RWPE1 (cell line): ENCODE measurements at regions not wholly inside any gene's neighbourhood (a gene's known extent, or its start where the extent isn't known, plus 50 kb on each side); places are given as distances from the start of the nearest gene placed in this dataset.
"Not testable (repeated sequence)": the region's sequence is repeated elsewhere in the genome, so short reads cannot be mapped to it uniquely, and the experiment has no call there.

ENCODE experiments used
- CTCF ChIA-PET: fragments of 350-600 bp; sonication (Branson Sonifier 250); formaldehyde crosslinking; extraction: SDS; loops from one replicate; lab custom pipeline; 2021; lab: Yijun Ruan, JAX
- POLR2A ChIA-PET: fragments of 400-600 bp; formaldehyde crosslinking; extraction: SDS; loops from one replicate; lab custom pipeline; 2020; ENCODE audit warnings: antibody characterized with exemption; ENCODE audit not compliant: low non-redundant PET; lab: Yijun Ruan, JAX
- DNase-seq: peaks from one replicate; pipeline ENCODE4 v3.0.0; 2012; ENCODE audit warnings: low spot score
- H3K27ac ChIP-seq: fragments of 450-650 bp; 2 replicates; pipeline ENCODE4 v1.5.1; 2017
- TF ChIP-seq, protein P1 (sequence below): fragments of 450-650 bp; conservative IDR thresholded peaks from 2 replicates; pipeline ENCODE4 v1.5.1; 2017; ENCODE audit warnings: low read depth, mild to moderate bottlenecking

DNA sequence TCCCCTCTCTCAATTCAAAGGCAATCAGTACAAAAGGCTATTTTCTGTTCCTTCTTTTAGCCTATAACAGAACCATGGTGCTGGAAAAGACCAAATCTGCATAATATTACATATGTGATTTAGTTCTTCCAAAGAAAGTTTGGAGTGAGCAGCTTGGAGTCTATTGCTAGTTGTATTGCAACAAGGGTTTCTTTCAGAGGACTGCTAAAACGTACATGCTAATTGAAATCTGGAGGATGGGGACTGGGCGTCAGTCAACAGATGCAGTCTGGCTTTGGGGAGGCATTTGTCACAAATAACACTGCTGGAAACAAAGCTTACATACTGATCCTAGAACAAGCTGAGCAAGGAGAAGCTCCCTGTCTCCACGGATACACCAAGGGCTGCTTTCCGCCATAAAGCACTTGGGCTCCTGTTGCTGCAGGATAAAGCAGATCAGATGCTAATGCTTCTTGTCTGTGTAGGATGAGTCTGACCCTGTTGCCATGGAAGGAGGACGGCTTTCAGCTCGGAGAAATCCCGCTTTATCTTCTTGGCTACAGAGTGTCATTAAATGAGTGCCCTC is 883.5 kb downstream of the SORCS1 start:
- ChIA-PET CTCF (no interaction called here), POLR2A (no interaction called here)
- no peak overlapping the region for H3K27ac ChIP-seq
- TF ChIP-seq, protein P1, sequence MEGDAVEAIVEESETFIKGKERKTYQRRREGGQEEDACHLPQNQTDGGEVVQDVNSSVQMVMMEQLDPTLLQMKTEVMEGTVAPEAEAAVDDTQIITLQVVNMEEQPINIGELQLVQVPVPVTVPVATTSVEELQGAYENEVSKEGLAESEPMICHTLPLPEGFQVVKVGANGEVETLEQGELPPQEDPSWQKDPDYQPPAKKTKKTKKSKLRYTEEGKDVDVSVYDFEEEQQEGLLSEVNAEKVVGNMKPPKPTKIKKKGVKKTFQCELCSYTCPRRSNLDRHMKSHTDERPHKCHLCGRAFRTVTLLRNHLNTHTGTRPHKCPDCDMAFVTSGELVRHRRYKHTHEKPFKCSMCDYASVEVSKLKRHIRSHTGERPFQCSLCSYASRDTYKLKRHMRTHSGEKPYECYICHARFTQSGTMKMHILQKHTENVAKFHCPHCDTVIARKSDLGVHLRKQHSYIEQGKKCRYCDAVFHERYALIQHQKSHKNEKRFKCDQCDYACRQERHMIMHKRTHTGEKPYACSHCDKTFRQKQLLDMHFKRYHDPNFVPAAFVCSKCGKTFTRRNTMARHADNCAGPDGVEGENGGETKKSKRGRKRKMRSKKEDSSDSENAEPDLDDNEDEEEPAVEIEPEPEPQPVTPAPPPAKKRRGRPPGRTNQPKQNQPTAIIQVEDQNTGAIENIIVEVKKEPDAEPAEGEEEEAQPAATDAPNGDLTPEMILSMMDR = no peak
- DNase-seq = no peak

- no peak overlapping the region for H3K27ac ChIP-seq
- TF ChIP-seq, protein P1 = no peak
- CTCF ChIA-PET = no interaction called here
- POLR2A ChIA-PET = no interaction called here
- no peak for DNase-seq
Observed at GRCh38 chr10:106278383-106278782, 886.1 kb downstream of the SORCS1 start.

DNA sequence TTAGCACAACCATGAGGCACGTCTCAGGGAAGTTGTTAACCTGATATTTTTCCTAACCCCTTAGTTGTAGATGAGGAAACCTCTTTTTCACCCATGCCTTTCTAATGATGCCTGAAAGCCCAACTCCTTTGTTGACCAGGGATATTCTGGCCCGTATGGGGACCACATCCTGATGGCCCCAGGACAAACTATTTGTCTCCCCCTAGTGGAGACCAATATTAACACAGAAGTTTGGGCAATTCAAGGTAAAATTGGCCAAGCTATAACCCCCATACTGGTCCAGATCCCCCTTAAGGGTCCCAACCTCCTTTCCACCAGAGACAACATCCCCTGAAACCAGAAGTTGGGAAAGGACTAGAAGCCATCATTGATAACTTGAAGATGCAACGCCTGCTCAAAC is 893.3 kb downstream of the SORCS1 start:
- H3K27ac ChIP-seq = no peak overlapping the region
- TF ChIP-seq, protein P1 = no peak
- no peak for DNase-seq
- CTCF ChIA-PET = no interaction called here
- POLR2A ChIA-PET = no interaction called here

GRCh38 chr10:106268000-106268399 is 896.5 kb downstream of the SORCS1 start:
- DNase-seq = no peak
- ChIA-PET CTCF (no interaction called here), POLR2A (no interaction called here)
- H3K27ac ChIP-seq = no peak overlapping the region
- TF ChIP-seq, protein P1 = no peak

- ChIA-PET POLR2A (no interaction called here), CTCF (interaction anchor here (1.1 kb wide), 1 partner anchor 40 kb away, joined by 5 read pairs; no protein-coding TSS in a partner anchor)
- no peak overlapping the region for H3K27ac ChIP-seq
- TF ChIP-seq, protein P1 = no peak
- no peak for DNase-seq
Observed at GRCh38 chr10:106267591-106267990, 896.9 kb downstream of the SORCS1 start.

GRCh38 chr10:106257432-106257831 is 907.1 kb downstream of the SORCS1 start:
- CTCF ChIA-PET, DNase-seq, POLR2A ChIA-PET, H3K27ac ChIP-seq: not testable (repeated sequence)

DNA sequence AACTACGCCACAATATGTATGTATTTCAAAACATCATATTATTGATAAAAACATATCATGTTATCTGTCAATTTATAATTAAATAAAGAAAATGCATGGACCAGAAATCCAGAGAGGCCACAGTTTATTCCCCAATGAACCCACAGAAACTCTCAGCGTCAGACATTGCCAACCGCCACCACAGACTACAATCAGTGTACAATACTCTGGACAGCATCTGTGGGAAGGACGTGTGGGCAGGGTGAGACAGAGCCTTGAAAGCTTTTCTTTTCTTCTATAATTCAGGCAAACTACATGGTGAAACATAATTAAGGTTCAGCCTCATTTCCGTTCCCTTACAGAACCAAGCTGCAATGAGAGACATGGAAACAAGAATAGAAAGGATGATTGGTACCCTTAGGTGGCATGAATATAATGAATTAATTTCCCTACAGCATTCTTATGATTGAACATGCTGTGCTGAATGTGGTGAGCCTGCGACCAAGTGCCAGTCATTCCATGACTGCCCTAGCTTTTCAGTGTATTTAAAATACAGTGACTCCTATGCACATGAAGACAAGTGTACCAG is 909.3 kb downstream of the SORCS1 start:
- no peak for DNase-seq
- ChIA-PET CTCF (interaction anchor here (0.6 kb wide), 1 partner anchor 1246 kb away, joined by 3 read pairs; no protein-coding TSS in a partner anchor), POLR2A (no interaction called here)
- no peak overlapping the region for H3K27ac ChIP-seq
- TF ChIP-seq, protein P1 = no peak
